ENCODE measurements at regions not wholly inside any gene's neighbourhood (a gene's known extent, or its start where the extent isn't known, plus 50 kb on each side); places are given as distances from the start of the nearest gene placed in this dataset.

DNA sequence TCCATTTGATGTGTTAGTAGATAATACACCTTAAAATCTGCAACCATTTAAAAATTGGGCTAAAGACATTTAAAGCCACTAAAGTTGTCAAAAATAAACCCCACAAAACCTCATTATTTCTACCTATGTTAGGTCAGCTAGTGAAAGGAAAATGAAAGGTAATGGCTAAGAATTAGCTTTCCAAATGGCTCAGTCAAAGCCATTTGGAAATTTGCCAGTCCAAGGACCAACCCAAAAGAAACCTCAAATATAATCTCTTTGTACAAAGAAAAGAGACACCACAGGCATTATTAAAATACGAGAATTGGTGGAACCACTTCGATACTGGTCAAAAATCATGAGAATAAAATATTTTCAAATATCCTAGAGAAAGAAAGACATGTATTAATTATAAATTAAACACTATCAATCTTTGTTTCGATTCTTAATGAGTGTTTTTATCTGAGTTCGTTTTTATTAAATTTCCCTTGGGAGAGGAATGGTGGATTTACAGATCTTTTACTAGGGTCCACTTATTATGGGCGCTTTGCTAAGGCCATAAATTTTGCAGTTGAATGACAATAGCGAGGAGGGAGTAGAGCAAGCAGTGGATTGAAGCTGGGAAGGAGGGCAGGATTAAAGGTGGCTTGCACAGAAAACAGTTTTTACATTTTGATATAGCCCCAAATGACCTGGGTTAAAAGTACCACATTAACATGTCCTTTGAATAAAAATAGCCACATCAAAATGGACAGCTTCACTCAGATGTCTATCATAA lies 116.8 kb upstream of the SHB start:
- no peak for DNase-seq (ENCODE audit: low read depth in 2 of 2)
- TF ChIP-seq, protein P1, sequence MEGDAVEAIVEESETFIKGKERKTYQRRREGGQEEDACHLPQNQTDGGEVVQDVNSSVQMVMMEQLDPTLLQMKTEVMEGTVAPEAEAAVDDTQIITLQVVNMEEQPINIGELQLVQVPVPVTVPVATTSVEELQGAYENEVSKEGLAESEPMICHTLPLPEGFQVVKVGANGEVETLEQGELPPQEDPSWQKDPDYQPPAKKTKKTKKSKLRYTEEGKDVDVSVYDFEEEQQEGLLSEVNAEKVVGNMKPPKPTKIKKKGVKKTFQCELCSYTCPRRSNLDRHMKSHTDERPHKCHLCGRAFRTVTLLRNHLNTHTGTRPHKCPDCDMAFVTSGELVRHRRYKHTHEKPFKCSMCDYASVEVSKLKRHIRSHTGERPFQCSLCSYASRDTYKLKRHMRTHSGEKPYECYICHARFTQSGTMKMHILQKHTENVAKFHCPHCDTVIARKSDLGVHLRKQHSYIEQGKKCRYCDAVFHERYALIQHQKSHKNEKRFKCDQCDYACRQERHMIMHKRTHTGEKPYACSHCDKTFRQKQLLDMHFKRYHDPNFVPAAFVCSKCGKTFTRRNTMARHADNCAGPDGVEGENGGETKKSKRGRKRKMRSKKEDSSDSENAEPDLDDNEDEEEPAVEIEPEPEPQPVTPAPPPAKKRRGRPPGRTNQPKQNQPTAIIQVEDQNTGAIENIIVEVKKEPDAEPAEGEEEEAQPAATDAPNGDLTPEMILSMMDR (IDR thresholded peaks at IDR 0.05; ENCODE audit: low read depth, low read length), result no peak
- no peak overlapping the region for H3K4me3 ChIP-seq (replicated peaks in 1 of 2; ENCODE audit: low read depth in 2 of 2, low read length in 2 of 2)

DNA sequence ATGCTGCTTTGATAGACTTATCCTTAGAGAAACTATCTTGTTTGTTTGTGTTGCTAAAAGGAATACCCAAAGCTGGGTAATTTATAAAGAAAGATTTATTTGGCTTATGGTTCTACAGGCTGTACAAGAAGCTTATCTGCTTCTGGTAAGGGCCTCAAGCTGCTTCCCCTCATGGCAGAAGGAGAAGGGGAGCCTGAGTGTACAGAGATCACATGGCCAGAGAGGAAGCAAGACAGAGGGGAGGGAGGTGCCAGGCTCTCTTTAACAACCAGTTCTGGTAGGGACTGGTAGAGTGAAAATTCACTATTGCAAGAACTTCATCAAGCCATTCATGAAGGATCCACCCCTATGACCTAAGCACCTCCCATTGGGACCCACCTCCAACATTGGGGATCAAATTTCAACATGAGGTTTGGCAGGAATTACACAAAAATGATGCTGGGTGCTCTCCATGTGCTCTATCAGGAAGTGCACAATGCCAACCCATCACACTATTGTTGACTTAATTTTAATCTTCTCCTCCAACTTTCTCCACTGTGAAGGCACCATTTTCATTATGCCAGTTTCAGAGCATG lies 115.1 kb upstream of the SHB start:
- peak; percentile 35 to 48 for DNase-seq (ENCODE audit: low read depth in 2 of 2)
- H3K4me3 ChIP-seq (replicated peaks in 1 of 2; ENCODE audit: low read depth in 2 of 2, low read length in 2 of 2), result no peak overlapping the region
- TF ChIP-seq, protein P1 (IDR thresholded peaks at IDR 0.05; ENCODE audit: low read depth, low read length), result no peak

DNA sequence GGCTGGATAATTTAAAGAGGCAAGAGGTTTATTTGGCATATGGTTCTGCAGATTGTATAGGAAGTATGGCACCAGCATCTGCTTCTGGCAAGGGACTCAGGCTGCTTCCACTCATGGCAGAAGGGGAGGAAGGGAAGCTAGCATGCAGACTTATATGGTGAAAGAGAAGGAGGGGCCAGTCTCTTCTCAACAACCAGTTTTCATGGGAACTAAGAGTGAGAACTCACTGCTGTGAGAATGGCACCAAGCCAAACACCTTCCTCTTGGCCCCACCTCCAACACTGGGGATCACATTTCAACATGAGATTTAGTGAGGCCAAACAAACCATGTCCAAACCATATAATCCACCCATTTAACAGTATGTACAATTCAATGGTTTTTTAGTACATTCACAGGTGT lies 113.3 kb upstream of the SHB start:
- DNase-seq (ENCODE audit: low read depth in 2 of 2), result no peak
- TF ChIP-seq, protein P1 (IDR thresholded peaks at IDR 0.05; ENCODE audit: low read depth, low read length), result no peak
- no peak overlapping the region for H3K4me3 ChIP-seq (replicated peaks in 1 of 2; ENCODE audit: low read depth in 2 of 2, low read length in 2 of 2)

DNA sequence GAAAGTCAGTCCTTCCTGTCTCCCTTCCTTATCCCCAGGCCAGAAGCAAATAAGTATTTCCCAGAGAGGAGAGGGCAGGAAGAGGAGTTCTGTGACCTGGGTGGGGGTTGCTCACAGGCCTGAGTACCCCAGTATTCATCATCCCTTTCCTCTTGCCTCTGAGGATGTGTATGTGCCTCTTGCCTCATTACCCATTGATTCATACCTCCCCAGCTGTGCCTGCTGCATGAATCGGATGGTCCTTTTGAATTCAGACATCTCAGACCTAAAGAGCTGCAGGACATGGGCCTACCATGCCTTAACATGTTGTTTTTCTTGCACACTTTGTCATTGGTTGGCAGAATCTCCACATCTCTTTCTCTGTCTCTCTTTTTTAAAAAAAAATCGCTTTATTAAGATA lies 112.8 kb upstream of the SHB start:
- no peak for DNase-seq (ENCODE audit: low read depth in 2 of 2)
- TF ChIP-seq, protein P1 (IDR thresholded peaks at IDR 0.05; ENCODE audit: low read depth, low read length), result no peak
- no peak overlapping the region for H3K4me3 ChIP-seq (replicated peaks in 1 of 2; ENCODE audit: low read depth in 2 of 2, low read length in 2 of 2)

DNA sequence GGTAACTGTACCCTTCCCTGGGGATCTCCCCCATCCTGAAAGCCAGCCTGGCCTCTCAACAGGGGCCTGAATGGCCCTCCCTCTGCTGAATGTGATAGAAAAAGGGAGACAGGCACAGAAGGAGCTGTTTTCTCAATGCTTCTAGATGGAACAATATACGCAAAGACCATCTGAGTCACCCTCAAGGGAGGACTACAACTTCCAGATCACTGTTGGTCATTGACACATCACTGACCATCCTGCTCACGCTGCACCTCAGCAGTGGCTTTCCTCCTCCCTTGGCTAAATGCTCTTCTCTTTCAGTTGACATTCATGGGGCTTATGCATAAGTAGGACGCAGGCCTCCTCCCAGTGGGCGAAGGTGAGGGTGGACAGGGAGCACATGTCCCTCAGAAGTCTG lies 112.2 kb upstream of the SHB start:
- H3K4me3 ChIP-seq (replicated peaks in 1 of 2; ENCODE audit: low read depth in 2 of 2, low read length in 2 of 2), result no peak overlapping the region
- TF ChIP-seq, protein P1 (IDR thresholded peaks at IDR 0.05; ENCODE audit: low read depth, low read length), result no peak
- peak in 1 of 2 donors; percentile 19 for DNase-seq (ENCODE audit: low read depth in 2 of 2)

DNA sequence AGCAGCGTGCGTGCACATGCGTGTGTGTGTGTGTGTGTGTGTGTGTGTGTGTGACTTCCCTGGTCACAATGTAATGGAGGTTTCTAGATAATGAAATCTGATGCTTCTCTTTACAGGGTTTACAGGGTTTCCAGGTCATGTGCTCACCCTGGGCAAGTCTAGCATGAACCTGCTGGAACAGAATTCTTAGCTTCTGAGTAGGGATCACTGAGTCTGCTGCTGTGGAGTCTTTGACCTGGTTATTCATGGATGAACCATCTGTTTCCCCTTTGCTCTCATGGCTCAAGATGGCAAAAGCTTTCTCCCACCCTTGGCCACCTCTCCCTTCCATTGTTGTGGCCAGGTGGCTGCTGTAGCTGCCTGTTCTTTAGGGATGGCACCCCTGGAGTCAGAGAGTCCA lies 111.6 kb upstream of the SHB start:
- no peak overlapping the region for H3K4me3 ChIP-seq (replicated peaks in 1 of 2; ENCODE audit: low read depth in 2 of 2, low read length in 2 of 2)
- DNase-seq (ENCODE audit: low read depth in 2 of 2), result no peak
- TF ChIP-seq, protein P1 (IDR thresholded peaks at IDR 0.05; ENCODE audit: low read depth, low read length), result no peak

Data from cardiac fibroblast (primary cell).